HG03520 (cell line): ENCODE measurements at regions not wholly inside any gene's neighbourhood (a gene's known extent, or its start where the extent isn't known, plus 50 kb on each side); places are given as distances from the start of the nearest gene placed in this dataset.
"Not testable (repeated sequence)": the region's sequence is repeated elsewhere in the genome, so short reads cannot be mapped to it uniquely, and the experiment has no call there.

Source experiments
- ATAC-seq: cut with Tn5 transposase; IDR thresholded peaks from one replicate; pipeline ENCODE4 v1.9.1; 2021; ENCODE audit warnings: mild to moderate bottlenecking, moderate library complexity; ENCODE audit not compliant: unreplicated experiment

DNA sequence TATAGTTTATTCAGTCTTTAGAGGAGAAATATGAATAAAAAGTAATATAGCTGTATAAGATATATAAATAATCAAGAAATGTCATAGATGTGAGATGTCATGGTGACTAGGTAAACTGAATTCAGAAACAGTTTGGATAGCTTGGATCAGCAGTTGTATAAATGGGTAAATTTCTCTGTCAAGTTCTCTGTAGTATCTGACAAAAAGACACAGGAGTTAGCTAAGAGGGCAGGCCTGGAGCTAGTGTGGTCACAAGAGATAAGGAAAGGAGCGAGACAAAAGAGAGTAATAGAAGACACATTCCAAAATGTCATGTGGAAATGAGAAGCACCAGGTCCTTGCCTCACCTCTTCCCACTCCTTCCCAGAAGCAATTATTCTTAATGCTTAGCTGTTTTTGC lies 349.0 kb downstream of the LMO7 start:
- no peak for ATAC-seq

DNA sequence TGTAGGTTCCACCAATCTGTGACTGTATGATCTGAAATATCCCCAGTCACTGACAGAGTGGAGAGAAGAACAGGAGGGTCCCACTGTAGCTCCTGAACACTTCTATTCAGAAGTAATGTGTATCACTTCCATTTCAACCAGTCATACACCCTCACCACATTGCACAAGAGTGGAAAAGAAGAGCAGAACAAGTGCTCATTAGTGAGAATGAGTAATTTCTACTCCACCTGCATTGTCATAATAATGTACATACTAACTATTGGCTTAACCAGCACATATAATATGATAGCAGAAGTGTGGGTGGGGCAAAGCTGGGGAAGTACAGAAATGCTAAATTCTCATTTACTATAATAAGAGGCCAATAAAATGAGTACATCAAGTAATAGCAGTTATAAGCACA lies 342.7 kb downstream of the LMO7 start:
- no peak for ATAC-seq

DNA sequence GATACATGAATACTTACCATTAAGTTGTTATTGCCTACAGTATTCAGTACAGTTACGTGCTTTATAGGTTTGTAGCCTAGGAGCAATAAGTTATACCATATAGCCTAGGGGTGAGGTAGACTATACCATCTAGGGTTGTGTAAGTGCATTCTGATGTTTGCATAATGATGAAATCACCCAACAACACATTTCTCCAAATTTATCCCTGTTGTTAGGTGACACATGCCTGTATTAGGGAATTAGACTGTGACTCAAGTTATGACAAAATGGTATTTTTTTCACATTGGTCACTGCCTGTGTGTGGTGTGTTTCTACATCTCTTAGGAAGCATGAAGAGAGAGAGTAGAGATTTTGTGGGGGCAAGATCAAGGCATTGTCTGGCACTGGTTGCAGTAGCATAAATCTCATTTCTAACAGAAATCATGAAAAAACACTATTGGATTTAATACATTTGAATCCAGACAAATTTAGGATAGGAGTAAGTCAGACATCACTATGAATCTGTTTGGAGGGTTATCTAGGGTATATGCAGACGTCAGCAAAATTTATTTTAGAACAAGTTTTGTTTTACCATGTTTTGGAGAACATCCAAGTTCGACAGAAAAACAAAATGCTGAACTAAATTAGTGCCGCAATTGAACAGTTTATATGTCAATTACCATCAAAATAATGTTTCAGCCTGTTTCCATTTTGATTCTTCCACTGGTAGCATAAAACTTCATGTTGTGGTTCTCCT lies 332.1 kb downstream of the LMO7 start:
- ATAC-seq: no peak

- ATAC-seq: no peak
Observed at GRCh38 chr13:75963302-75963701, 327.2 kb downstream of the LMO7 start.

- ATAC-seq: no peak
Observed at GRCh38 chr13:75961911-75962310, 325.8 kb downstream of the LMO7 start.

GRCh38 chr13:75960538-75960994 lies 324.4 kb downstream of the LMO7 start:
- peak; percentile 96 for ATAC-seq

DNA sequence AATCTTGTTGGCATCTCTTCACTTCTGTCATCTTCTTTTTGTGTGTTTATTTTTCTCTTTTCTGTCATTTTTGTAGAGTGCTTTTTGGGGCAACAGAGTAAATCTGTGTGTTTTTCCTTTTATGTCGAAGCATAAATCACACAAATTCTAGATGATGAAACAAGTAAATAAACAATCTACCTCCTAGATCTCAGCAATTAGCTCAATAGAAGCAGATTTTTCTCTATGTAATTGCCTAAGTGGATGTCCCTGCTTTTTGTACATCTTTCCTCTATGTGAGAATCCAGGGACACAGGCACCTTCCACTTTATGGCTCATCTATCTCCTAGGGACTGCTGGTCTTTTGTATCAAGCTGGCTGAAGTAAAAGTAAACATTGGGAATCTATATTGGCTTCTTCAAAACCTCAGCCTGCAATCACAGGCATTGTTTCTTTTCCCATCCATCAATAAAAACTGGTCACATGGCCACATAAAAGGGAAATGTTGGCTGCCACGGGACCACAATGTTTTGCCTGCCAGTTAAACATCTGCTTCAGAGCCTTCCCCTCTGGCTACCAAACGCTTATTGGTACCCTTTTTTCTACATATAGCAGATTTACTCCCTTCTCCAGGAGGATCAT lies 323.8 kb downstream of the LMO7 start:
- ATAC-seq: peak; percentile 2

GRCh38 chr13:75953589-75953988 lies 317.5 kb downstream of the LMO7 start:
- not testable (repeated sequence) for ATAC-seq

- no peak for ATAC-seq
Observed at GRCh38 chr13:75947448-75947847, 311.3 kb downstream of the LMO7 start.

DNA sequence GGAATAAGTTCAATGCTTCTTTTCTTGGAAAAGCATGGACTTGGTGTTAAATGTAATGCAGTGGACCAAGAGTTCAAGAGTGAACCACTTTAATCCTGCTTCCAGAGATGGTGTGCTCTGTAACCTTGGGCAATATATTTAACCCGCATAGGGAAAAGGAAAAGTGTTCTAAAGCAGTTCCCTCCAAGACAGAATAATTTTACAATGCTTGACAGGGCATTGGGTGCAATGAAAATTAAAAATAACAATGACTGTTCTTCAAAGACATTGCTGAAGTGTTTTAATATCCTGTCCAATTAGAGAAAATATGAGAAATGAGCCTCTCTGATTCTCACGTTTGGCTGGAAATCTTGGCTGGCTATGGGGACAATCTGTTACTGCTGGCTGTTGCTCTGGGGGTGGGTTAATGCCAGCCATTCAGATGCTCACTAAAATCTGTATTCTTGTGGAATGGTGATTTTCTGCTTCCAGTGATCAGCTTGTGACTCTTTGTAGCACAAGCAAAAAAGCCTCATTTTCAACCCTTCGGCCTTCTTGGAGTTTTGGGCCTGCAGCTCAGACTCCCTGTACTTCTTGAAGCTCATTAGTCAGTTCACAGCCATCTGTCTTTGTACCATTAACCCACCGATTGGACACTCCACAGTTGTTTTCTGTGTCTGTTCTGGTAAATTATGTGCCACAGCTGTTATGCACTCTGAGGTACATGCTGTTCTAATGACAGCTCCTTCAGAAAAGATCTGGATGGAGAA lies 310.6 kb downstream of the LMO7 start:
- ATAC-seq: no peak

DNA sequence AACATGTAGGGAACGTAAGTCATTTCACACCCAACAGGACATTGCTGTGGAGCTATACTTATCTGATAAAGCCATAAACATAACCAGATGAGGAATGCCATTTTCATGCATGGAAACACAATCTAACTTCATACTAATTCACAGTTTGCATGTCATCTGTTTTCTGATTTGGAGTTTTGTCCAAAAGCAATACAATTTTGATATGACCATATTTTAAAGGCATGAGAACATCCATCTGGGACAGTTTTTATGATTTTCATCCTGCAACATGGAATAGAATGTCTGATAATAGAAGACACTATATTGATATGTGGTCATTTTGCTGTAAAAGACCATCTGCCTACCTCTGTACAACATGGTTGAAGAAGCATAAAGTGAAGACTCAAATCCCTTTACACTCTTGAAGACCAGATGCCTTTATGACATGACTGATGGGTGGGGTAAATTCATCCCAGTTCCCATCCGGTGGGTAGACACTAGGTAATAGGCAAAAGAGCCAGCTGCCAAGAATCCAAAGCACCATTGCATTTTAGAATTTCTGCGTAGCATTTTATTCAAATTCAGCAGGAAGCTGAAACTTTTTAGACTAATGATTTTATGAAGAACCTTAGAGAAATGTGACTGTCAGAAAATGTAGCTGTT lies 309.8 kb downstream of the LMO7 start:
- ATAC-seq: no peak

DNA sequence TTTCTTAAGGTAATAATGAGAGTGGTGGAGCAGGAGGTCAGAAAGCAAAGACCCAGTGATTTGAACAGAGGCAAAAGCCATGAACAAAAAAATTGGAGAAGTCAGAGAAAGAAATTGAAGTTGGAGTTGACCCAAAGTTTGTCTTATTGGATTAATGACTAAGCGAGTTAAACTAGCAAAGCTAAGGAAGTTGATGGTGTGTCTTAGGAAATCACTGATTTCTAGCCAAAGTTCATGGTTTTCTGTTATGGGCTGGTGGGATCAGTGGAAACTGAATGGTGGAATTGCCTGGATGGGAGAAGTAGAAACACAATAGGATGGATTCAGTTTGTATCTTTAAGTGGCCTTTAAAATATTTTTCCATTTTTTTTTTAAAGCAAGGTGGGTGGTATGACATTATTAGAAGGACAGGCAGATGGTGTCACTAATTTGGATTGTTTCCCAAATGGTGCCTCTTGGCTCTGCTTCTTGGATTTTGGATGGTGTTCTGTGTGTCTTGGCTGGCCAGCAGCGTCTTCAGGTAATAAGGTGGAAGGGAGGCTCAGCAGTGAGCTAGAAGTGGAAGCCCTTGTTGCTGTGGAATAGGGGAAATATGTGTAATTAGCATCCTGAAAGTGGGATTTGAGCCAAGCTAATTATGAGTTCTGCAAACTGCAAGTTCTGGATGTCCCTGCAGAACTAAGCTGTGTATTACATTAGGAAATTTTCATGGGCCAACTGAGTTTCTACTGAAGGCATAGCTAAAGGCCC lies 302.9 kb downstream of the LMO7 start:
- ATAC-seq: no peak

DNA sequence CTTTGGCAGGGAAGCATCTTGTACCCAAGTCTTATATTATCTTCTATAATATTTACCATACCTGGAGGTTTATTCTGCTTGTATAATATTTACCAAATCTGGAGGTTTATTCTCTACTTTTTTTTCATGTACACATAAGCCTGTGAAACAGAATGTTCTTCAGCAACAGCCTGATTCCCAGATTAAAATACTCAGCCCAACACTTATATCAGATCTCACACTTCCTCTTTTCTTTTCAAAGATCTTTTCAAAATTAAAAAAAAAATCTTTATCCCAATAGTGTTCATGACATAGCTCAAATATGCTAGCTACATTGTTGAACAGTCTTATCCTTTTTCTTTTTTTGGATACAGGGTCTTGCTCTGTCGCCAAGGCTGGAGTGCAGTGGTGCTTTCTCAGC lies 300.7 kb downstream of the LMO7 start:
- no peak for ATAC-seq

DNA sequence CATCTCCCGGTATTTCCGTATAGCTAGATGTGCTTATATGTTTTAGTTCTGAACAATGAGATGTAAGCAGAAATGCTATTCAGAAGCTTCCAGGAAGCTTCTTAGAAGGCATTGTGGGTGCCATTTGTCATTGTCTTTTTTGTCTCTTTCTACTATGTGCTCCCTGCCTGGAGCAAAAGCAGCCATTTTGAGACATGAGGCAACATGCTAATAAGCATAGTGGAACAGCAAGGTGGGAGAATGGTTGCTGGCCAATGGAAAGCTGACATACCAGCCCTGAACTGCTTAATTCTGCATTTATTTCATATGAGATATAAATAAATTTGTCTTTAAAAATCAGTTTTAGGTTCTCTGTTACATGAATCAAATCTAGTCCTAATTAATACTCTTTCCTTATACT lies 299.7 kb downstream of the LMO7 start:
- no peak for ATAC-seq

- no peak for ATAC-seq
Observed at GRCh38 chr13:75934889-75935288, 298.8 kb downstream of the LMO7 start.

DNA sequence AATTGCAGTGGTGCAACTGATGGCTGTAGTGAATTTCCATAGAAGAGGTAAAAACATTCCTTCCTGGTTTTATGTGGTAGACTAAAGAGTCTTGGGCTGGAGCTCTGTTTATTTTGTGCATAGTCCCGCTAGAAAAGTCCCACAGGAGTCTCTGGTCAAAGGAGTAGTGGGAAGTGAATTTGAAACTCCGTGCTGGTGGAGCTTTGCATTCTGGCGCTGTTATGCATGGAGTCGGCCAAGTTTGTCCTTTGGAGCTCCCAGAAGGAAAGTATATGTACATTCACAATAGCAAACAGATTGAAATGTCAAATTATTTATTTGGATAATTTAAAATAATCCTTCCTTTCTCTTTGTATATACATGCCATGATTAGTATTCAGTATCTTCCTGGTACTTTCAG lies 296.5 kb downstream of the LMO7 start:
- no peak for ATAC-seq

DNA sequence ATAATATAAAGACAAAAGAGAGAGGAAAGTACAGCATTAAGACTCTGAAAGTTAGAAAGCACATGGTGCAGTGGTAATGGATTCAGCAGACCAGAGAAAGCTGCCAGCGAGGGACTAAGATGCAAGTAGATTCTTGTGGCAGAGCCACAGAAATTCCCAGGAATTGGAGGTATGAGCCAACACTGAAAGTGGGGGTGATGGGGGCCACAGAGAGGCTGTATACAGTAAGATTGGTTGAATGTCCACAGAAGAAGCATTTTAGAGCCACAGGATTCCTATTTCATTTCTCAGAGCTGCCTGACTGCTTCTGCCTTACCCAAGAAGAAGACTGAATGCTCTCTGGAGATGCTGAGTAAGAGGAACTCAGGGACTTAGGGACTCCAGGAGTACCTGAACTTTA lies 295.0 kb downstream of the LMO7 start:
- no peak for ATAC-seq

- no peak for ATAC-seq
Observed at GRCh38 chr13:75929076-75929475, 292.9 kb downstream of the LMO7 start.

DNA sequence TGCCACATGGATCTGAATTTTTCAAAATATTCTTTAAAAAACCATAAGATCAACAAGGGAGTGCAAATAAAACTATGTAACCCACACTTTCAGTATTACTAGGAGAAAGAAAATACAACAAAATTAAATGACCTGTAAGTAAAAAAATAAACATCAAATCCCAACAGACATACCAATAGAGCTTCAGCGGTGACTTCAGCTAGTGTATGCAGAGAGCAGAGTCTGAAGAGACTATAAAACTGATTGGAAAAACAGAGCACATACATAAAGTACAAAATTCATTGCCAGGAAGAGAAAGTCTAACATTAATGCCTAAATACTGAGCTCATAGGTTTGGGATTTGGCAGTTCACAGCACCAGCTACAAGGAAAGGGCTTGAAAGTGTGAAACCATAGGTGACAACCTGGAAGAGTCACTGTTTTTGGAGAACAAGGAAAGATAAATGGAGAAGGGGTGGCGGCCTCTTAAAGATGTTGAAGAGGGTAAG lies 291.1 kb downstream of the LMO7 start:
- ATAC-seq: no peak

DNA sequence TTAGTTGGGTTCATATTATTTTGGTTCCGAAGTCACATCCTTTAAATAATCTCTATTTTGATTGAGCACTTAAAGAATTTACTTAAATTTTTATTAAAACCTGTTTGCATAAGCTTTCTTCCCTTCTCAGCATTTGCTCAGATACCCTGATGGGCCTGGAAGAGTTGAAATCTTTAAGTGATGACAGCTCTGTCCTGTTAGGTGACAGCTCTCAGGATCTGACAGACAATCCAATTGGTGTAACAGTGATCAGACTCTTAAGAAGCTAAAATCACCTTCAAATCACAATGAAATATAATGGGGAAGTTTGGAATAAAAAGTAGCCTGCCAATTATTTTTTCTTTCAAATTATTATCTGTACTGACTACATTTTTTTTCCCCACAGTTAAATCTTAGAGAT lies 284.4 kb downstream of the LMO7 start:
- no peak for ATAC-seq
